Stimulated activated CD8-positive, alpha-beta memory T cell treated with anti-CD3 and anti-CD28 coated beads, Interleukin-12 subunit alpha, Interleukin-12 subunit beta, amount 100 ng/mL, for 4 hours (primary cell): ENCODE measurements at regions not wholly inside any gene's neighbourhood (a gene's known extent, or its start where the extent isn't known, plus 50 kb on each side); places are given as distances from the start of the nearest gene placed in this dataset.

ENCODE experiments used
- DNase-seq: peaks from one replicate; pipeline ENCODE4 v3.0.0-alpha.2; 2020; ENCODE audit warnings: low read depth

DNA sequence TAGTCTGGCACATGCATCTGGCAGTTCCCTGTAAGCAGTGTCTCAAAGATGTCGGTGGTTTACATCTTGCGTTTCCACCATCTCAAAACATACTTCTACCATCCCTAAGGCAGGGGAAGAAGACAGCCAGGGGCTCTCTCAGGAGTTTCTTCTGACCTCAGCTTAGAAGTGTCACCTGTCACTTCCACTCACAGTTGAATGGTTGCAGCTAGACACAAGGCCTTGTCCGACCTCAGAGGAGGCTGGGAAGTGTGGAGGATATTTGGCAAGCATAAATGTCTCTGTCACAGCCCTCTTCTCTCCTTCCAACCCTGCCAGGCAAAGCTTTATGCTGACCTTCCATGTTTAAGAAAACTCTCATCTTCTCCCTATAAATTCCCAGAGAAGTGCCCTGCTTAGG, 193.3 kb downstream of the HERPUD2 start:
- DNase-seq: no peak

DNA sequence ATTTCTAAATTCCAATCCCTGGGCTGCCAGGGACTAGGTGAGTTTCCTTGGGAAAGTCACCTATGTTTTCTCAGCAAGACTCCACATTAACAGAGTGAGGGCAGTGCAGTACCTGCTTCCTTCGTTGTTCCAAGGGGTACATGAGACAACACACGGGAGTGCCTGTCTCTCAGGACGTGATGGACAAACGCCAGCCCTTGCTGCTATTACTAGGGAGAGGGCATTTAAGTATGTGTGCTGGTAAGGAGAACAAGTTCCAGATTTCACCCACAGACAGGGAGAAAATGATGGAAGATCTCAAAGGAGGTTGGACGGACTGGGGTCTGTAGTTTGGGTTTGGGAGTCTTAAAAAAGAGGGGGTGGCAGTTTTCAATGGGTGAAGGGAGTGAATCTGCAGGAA, 195.7 kb downstream of the HERPUD2 start:
- no peak for DNase-seq

DNA sequence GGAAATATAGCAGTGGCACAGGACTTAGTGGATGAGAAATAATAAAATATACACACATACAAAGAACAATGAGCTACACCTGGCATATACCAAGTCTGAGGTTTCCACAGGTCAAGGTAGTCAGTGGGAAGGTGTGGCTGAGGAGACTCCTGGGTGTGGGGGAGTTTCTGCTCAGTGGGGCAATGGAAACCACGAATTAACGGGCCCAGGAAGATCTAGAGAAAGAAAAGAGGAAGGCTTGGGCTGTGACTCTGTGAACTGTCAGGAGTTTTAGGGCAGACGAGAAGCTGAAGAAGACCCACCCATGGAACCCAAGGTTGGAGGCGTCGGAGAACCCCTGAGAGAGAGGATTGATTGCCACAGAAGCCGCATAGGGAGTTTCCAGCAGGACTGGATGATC, 196.5 kb downstream of the HERPUD2 start:
- no peak for DNase-seq

DNA sequence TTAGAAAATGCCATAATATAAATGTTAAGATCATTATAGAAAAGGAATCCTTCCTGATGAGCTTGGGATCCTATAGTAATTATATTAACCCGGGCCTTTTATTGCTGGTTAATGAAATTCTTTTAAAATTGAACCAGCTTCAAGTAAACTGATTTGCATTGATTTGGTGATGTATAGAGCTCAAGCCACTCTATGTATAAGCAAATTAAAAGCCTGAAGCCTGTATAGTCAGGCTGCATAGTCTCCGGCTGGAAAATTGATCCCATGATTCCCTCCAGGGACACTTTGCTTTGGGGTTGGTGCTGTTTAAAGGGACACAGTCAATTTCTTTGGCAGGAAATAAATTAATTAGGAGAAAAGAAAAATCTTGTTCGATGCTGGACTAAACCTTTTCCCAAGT, 199.1 kb downstream of the HERPUD2 start:
- no peak for DNase-seq

DNA sequence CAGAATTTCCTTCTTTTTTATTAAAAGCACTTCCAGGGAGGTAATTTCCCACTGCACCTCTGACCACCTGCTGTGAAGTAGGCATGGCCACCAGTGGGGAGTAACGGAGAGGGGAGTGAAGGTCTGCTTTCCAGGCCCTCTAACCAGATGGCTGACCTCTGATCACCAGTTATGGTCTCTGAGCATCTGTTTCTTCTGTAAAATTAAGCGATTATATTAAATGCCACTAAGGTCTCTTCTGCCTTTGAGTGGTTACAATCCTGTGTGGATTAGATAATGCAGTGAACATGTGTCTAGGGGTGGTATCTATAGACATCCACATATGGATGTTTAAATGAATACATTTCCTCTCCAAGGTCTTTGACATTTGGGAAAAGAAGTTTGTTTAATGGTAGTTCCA, 199.6 kb downstream of the HERPUD2 start:
- DNase-seq: no peak

DNA sequence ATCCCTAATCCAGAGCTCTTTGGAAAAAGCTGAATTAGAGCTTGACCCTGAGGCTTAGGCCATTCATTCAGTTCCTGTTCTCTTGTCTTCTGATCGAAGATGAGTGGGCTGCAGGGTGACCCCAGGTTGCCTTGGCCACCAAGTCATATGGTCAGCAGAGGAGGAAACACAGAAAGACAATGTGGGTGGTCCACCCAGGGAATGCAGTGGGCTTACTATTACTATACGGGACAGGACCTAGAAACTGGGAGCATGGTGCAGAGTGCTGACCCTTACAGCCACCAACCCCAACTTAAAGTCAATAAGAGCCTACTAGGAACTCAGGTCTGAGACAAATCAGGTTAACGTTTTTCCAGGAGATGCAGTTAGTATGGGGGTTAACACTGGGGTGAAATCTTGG, 200.5 kb downstream of the HERPUD2 start:
- DNase-seq: no peak

DNA sequence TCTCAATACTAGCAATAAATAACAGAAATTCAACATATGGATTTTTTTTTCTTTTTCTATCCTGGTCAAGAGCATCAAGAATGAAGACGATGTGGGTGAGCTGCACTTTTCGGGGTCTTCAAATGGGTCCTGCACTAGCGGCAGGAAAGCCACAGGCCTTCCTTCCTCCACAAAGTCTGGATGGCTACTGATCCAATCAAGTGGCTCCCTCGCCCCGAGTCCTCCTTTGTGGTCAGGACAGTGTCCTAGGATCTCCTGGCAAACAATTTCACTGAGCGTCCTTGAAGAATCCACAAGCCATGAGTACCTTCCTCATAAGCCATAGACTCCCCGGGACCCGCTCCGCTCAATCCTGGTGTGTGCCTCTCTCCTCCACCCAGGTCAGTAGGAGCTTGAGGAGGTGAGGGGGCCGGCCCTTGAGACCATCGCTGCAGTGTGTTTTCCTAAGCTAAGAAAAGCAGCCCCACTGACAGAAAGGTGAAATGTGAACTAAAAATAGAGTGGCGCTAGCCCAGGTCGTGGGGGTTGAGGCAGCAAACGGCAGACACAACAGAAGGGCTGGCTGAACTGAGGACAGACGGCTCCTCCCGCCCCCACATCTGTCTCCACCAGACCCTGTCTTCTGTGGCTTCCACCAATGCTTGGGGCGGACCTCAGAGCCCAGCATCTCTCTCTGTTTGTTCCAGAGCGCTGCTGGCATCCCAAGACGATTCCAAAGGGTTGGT, 202.3 kb downstream of the HERPUD2 start:
- no peak for DNase-seq

DNA sequence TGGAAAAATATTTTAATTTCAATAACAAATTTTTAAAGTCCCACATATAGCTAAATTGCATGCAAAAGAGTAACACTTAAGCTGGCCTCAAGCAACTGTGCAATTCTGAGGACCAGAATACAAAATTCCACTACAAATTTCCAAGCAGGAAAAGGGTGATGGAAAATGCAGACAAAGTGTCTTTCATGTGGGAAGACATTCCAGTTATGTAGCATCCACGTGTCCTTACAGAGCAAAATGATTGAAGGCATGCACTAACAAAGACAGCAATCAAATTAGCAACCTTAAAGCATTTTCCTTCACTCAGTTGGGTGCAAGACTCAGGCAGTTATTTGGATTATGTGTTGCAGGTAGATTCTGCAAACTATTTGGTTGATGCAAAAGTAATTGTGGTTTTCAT, 203.7 kb downstream of the HERPUD2 start:
- DNase-seq: no peak

DNA sequence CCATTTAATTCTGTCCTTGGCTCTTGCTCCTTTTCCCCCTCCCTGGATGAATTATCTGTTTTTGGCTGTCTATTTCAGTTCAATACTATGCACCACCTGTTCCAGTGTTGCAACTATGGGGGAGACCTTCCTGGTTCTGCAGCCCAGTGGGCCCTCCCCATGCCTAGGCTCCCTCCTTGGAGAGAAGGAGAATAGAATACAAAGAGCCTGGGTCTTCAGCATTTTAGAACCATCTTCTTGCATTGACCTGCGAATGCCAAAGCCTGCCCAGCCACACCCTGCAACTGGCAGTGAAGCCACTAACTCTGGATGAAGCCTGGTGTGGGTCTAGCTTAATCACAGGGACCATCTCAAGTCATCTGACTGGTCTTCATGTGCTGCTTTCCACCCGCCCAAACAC, 207.1 kb downstream of the HERPUD2 start:
- no peak for DNase-seq

DNA sequence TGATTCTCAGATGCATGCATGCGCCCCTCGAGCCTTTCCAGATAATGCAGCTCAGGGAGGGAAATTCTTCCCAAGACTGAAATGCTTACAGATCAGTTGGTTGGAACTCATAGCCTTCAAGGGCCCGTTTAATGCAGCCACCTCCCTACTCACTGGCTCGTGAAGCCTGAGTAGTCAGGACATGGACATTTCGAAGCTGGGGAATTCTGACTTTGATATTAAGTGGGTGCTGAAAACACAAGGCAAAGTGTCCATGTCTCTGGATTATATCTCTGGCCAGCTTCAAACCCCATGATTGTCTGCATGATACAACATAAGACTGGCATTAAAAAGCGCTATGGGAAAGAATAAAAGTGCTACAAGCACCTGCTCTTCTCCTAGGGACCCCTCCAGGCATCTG, 207.5 kb downstream of the HERPUD2 start:
- DNase-seq: no peak

DNA sequence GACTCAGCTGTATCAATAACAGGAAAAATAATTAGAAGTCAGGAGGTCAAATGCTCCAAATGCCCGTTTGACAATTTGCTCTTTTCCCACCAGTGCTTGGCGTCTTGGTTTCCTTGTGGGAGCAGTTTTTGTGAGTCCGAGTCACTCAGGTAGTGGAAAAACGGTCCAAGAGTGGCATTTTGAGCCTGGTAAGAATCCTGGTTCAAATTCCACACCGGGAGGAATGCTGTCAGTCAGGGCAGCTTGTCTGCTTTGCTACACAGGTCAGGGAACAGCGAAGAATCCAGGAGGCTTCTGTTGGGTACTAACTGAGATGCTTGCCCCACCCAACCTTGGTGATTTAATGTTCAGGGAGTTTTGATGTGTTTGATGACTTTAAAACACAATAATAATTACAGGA, 209.5 kb downstream of the HERPUD2 start:
- no peak for DNase-seq

DNA sequence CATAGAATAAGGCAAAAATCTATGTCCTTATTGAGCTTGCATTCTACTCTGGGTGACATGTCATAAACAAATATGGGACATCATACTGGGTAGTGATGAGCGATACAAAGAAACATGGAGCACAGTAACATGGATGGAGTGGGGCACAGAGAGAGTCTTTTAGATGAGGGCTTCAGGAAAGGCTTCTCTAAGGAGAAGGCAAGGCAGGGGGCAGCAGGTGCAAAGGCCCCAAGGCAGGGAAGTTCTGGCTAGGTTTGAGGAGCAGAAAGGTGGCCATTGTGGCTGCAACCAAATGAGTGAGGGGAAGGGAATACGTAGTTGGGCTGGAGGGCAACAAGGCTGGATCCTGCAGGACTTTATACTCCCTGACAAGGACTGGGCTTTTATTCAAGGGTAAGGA, 211.4 kb downstream of the HERPUD2 start:
- DNase-seq: no peak

DNA sequence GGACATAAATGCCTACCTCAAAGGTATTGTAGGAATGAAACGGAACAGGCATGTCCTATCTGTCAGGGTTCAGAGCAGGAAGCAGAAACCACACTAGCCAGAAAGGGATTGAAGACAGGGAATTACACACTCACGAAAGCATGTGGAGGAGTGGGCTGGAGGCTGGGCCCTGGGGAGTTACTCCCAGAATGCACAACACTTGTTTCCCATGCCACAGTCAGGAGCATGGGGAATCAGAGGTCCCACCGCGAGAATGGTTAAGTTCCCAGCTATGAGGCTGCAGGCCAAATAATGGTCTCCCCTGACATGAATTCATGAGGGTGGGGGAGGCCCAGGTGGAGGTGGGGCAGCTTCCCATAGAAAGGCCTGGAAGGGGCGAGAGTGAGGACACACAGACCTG, 212.7 kb downstream of the HERPUD2 start:
- no peak for DNase-seq

DNA sequence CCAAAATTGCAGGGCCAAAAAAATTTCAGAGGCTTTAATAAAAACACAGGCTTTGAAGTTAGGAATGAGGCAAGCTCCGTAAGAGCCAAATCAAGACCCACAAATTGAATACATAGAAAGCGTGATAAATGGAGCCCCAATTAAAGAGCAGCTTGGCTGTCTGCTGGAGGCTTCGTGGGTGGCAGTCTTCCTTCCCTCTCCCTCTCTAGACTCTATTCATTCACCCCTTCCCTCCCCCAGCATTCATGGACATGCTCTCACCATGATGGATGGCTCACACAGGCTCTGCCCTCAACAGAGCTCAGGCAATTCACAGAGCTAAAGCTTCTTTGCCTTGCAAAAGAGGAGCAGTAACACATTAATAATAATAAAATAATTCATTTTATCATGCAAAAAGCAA, 214.1 kb downstream of the HERPUD2 start:
- no peak for DNase-seq

DNA sequence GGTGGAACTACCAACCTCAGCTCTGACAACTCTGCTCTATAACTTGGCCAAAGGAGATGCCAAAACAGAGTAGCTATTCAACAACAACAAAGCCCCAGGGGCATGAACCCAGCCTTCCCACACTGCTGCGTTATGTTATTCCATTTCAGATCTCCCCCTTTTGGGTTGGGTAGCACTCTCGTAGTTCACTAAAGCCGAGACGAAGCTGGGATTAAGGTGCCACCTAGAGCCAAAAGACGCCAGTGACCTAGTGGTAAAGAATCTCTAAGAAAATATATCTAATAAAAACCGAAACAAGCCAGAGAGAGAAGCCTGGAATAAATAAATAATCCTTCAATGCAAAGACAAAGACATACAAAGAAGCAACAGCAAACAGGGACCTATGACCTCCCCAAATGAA, 217.3 kb downstream of the HERPUD2 start:
- no peak for DNase-seq

DNA sequence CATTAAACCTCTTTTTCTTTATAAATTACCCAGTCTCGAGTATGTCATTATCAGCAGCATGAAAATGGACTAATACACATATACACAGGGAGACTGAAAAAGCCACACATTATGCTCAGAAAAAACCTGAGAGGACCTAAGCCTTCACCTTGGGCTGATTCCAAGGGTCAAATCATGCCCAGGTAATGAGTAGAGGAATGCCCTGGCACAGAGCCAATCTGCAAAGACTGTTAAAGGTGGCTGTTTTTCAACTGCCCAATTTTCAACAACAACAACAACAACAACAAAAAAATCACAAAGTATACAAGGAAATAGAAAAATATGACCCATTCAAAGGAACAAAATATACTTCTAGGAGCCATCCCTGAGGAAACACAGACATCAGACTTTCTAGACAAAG, 220.2 kb upstream of the TBX20 start:
- DNase-seq: no peak

DNA sequence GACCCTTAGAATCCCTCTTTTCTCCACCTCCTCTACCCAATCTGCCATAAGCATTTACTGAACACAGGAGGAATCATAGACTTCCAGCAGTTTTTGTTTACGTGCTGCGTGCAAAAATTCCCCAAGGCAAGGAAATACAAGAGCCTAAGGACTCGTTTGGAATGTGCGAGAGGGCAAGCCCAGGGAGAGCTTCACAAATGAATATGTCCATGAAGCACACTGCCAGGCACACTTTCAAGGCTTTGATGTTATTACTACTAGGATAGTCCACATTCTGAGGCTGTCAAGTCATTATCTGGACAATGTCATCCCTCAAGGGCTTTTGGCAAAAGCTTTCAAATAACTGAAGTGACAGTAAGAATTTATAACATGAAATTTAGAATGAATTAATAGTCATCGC, 214.7 kb upstream of the TBX20 start:
- DNase-seq: no peak

DNA sequence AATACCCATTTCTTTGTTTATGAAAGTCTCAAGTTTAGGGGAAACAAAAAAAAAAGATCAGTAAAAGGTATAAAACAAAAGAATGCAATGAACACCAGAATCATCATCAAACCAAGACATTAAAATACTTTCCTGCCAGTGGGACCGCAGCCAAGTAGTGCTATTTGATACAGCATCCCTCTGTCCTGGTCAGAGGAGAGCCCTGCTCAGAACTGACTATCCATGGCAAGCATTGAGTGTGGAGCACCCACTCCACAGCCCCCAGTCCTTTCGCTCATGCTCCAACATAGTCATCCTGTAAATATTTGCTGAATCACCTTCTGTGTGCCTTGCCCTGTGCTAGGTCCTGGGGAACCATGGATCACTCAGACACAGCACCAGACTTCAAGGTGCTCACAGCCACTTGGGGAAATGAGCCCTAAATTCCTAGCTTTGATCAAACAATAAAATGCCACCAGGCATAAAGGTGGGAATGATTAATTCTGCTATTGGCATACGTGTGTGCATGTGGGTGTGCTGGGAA, 213.6 kb upstream of the TBX20 start:
- DNase-seq: no peak

DNA sequence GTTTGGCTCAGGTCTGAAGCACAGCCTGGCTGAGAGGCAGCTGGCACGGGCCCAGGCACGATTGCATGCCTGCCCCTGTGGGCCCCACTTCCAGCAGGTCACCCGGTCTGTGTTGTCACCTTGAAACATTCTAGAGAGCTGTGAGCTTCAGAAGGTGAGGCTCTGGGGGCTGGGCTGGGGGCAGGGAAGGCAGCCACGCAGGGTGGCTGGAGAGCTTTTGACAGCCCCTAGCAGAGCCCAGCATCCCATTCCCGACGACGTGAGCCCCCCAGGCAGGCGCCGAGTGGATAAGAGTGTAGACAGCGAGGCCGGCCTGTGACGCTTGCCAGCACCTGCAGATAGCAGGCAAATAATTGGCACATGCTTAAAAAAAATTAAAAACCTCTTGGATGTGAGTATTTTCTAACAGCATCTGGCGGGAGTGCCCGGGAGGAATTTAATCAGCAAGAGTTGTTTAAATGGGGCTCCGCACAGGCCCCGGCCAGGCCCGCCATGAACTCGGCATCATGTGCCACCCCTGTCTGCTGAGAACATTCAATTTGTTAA, 212.0 kb upstream of the TBX20 start:
- no peak for DNase-seq

DNA sequence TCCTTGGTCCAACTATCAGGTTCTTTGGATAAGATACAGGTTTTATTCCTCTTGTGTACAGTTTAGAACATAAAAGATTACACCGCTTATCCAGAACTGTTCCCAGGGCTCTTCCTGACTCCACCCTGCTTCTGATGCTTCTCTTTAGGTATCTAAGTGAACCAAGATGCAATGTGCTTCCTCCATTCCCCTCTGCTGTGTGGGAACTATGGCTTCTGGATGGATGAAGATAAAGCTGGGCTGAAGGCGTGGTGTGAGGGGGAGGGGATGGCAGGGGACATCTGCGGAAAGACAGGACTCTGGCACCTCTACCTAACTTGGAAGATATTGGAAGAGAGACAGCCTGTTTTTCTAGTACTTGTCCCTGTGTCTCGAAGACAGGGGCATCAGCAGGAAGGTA, 209.9 kb upstream of the TBX20 start:
- no peak for DNase-seq

DNA sequence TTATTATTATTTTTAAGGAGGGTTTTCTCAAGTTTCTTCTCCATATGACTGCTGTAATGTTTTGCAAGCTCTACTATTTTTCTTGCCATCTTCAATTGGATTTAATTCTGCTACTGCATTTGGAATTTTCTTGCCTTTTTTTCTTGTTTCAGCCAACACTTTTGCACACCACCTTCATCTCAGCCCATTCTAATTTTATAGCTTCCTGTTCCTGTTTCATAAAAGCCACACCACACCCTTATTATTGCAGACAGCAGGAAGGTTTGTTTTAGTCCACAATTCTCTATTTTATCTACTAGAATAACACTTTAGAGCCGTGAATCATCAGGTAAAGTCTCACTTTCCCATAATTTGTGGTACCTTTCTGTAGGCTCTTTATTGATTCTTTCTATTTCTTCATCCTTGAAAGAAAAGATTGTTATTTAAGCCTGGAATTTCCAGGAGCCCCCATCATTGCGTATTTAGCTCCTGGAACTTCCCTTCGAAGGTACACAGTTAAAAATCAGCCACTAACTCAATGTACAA, 209.3 kb upstream of the TBX20 start:
- no peak for DNase-seq

DNA sequence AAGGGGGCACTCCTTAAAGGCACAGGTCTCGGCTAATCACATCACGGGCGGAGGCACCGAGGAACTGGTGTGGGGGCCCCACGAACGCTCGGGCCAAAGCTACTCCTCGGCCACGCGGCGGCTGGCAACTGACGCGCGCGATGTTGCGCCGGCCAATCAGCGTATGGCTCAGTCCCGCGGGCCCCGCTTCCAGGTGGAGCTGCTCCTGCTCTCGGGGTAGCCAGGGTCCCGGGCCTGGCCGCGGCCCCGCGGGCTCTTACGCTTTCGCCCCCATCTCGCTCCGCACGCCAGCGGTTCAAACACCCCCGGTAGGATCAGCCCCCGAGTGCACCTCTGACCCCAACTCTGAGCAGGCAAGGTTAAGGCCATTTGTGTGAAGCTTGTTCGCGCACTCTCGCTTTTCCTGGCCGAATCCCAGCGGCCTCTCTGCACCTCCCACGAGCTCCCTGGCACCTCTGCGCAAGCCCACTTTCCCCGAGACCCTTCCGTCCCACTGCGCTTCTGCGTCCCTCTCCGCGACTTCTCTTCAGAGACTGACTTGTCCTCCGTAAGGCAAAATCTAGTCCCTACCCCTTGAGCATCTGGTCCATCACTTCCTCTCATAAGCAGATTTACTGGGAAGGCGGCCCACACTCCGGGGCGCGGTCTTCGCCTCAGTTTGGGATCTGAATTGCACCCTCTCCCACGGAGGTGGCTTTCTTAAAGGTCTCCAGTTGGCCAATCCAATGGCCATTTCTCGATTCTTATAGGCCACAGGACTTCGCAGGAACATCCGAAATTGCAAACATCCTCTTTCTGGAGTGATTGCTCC, 200.9 kb upstream of the TBX20 start:
- DNase-seq: no peak
